Stomach (tissue), 4 donors: ENCODE measurements at regions not wholly inside any gene's neighbourhood (a gene's known extent, or its start where the extent isn't known, plus 50 kb on each side); places are given as distances from the start of the nearest gene placed in this dataset.

Experiments used
- EP300 ChIP-seq: sonication (generic); formaldehyde crosslinking; IDR thresholded peaks from one replicate; pipeline ENCODE4 v1.6.1; 2017; ENCODE audit warnings: antibody characterized with exemption
- POLR2A ChIP-seq, 4 donors: fragments of 450-650 bp; IDR thresholded peaks; one replicate each; pipeline ENCODE4 v1.6.1; 2016; ENCODE audit warnings: antibody characterized with exemption in 4 of 4, control low read depth in 2 of 4, mild to moderate bottlenecking in 1 of 4, moderate library complexity in 1 of 4
- POLR2AphosphoS5 ChIP-seq, 3 donors: sonication (generic); formaldehyde crosslinking; IDR thresholded peaks; one replicate each; pipeline ENCODE4 v1.6.1; 2016; ENCODE audit warnings: antibody characterized with exemption in 3 of 3
- TF ChIP-seq, protein P1 (sequence below), 7 experiments: fragments of 450-650 bp in 4 of 7; fragments of 200-600 bp in 3 of 7; sonication (generic) in 3 of 7; IDR thresholded peaks; one replicate each; pipeline ENCODE4 v1.5.1; 2016 to 2019; ENCODE audit warnings: antibody characterized with exemption in 7 of 7, control low read depth in 2 of 7, mild to moderate bottlenecking in 1 of 7

GRCh38 chr18:41887100-41887499 is 67.9 kb upstream of the PIK3C3 start:
- TF ChIP-seq, protein P1, sequence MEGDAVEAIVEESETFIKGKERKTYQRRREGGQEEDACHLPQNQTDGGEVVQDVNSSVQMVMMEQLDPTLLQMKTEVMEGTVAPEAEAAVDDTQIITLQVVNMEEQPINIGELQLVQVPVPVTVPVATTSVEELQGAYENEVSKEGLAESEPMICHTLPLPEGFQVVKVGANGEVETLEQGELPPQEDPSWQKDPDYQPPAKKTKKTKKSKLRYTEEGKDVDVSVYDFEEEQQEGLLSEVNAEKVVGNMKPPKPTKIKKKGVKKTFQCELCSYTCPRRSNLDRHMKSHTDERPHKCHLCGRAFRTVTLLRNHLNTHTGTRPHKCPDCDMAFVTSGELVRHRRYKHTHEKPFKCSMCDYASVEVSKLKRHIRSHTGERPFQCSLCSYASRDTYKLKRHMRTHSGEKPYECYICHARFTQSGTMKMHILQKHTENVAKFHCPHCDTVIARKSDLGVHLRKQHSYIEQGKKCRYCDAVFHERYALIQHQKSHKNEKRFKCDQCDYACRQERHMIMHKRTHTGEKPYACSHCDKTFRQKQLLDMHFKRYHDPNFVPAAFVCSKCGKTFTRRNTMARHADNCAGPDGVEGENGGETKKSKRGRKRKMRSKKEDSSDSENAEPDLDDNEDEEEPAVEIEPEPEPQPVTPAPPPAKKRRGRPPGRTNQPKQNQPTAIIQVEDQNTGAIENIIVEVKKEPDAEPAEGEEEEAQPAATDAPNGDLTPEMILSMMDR (IDR thresholded peaks at IDR 0.05), result no peak
- TF ChIP-seq POLR2AphosphoS5 (IDR thresholded peaks at IDR 0.05), result no peak
- TF ChIP-seq EP300, result no peak
- TF ChIP-seq POLR2A (IDR thresholded peaks at IDR 0.05), result no peak
